ENCODE measurements at regions not wholly inside any gene's neighbourhood (a gene's known extent, or its start where the extent isn't known, plus 50 kb on each side); places are given as distances from the start of the nearest gene placed in this dataset.

DNA sequence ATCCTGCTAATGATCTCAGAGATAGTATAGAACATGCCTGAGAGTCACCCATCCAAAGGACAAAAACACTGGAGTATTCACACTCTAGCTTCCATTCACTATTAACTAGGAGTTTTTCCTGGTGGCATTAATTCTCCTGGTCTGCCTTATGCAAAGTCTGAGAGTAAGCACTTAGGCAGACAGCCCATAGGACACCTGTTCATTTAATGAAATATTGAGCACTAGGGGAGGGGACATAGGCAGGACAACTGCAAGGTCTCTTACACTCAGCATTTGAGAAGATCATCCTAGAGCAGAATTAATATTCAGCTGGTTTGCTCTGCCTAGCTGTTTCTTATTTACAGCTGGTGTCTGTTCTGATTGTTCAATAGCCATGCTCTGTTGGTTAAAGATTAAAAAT is 508.5 kb downstream of the CENPC start:
- Mint-ChIP-seq H3K4me1 (no peaks in the 10 kb centered on the region), H3K4me3 (no peak overlapping the region), H3K27ac (ENCODE audit: unreplicated experiment) (no peak overlapping the region), H3K27me3 (ENCODE audit: low read depth) (no peaks in the 10 kb centered on the region), H3K36me3 (ENCODE audit: low read depth) (no peaks in the 10 kb centered on the region), H3K9me3 (peaks cover 5% of the 10 kb centered on the region)
- DNase-seq (ENCODE audit: low read depth, low spot score) = no peak
- TF ChIP-seq, protein P1, sequence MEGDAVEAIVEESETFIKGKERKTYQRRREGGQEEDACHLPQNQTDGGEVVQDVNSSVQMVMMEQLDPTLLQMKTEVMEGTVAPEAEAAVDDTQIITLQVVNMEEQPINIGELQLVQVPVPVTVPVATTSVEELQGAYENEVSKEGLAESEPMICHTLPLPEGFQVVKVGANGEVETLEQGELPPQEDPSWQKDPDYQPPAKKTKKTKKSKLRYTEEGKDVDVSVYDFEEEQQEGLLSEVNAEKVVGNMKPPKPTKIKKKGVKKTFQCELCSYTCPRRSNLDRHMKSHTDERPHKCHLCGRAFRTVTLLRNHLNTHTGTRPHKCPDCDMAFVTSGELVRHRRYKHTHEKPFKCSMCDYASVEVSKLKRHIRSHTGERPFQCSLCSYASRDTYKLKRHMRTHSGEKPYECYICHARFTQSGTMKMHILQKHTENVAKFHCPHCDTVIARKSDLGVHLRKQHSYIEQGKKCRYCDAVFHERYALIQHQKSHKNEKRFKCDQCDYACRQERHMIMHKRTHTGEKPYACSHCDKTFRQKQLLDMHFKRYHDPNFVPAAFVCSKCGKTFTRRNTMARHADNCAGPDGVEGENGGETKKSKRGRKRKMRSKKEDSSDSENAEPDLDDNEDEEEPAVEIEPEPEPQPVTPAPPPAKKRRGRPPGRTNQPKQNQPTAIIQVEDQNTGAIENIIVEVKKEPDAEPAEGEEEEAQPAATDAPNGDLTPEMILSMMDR (conservative IDR thresholded peaks at IDR 0.05) = no peak

DNA sequence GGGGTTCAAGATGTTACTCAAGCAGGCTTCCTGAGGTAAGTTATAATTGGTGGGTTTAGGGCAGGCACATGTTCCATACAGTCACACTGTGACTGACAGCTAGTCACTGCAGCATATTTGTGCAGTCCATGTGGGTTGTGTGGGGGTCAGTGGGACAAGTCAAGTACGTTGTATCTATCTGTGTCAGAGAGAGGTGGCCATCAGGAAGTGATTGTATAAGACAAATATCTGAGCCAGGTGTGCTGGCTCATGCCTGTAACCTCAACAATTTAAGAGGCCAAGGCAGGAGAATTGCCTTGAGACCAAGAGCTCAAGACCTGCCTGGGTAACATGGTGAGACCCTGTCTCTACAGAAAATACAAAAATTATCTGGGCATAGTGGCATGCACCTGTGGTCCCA is 509.3 kb downstream of the CENPC start:
- Mint-ChIP-seq H3K9me3 (peaks cover 5% of the 10 kb centered on the region), H3K27ac (ENCODE audit: unreplicated experiment) (no peak overlapping the region), H3K4me3 (no peak overlapping the region), H3K4me1 (peaks cover 3% of the 10 kb centered on the region), H3K36me3 (ENCODE audit: low read depth) (no peaks in the 10 kb centered on the region), H3K27me3 (ENCODE audit: low read depth) (no peaks in the 10 kb centered on the region)
- no peak for DNase-seq (ENCODE audit: low read depth, low spot score)
- TF ChIP-seq, protein P1 (conservative IDR thresholded peaks at IDR 0.05) = no peak

DNA sequence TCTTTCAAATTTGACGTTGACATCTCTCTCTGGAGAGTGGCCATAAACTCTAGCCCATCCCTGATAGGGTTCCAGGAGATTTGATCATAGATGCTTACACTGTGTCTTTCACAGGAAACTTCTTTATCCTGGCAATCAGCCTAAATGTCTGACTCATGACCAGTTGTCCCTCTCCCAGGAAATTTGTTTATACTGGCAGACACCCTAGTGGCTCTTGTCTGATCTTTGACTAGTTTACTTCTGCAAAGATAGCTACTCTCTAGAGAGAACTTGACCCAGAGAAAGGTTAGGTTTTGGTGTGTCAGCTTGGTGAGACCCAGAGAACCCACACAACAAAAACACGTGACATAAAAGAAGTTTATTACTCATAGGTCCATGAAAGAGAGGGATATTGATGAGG is 509.8 kb downstream of the CENPC start:
- Mint-ChIP-seq H3K27me3 (ENCODE audit: low read depth) (no peaks in the 10 kb centered on the region), H3K27ac (ENCODE audit: unreplicated experiment) (no peak overlapping the region), H3K9me3 (peaks cover 5% of the 10 kb centered on the region), H3K4me3 (no peak overlapping the region), H3K4me1 (peaks cover 3% of the 10 kb centered on the region), H3K36me3 (ENCODE audit: low read depth) (no peaks in the 10 kb centered on the region)
- TF ChIP-seq, protein P1 (conservative IDR thresholded peaks at IDR 0.05) = no peak
- no peak for DNase-seq (ENCODE audit: low read depth, low spot score)

DNA sequence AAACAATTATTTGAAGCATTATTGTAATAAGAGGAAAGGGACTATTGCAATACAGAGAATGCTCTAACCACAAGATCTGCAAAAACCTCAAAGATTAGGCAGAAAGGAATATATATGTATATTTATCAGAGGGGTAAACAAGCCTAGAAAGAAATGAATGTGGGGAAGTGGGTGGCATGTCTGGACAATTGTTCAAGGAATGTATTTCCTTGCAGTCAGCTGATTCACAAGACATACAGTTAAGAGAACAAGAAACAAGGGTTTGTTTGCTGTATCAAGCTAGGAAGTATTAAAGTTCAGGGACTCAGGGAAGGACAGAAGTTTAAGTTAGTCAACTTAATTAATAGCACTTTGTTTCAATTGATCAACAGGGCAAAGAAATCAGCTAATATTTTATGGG is 514.7 kb downstream of the CENPC start:
- Mint-ChIP-seq H3K27me3 (ENCODE audit: low read depth) (no peaks in the 10 kb centered on the region), H3K9me3 (peaks cover 5% of the 10 kb centered on the region), H3K4me1 (peaks cover 3% of the 10 kb centered on the region), H3K4me3 (no peak overlapping the region), H3K27ac (ENCODE audit: unreplicated experiment) (no peak overlapping the region), H3K36me3 (ENCODE audit: low read depth) (no peaks in the 10 kb centered on the region)
- DNase-seq (ENCODE audit: low read depth, low spot score) = no peak
- TF ChIP-seq, protein P1 (conservative IDR thresholded peaks at IDR 0.05) = no peak

DNA sequence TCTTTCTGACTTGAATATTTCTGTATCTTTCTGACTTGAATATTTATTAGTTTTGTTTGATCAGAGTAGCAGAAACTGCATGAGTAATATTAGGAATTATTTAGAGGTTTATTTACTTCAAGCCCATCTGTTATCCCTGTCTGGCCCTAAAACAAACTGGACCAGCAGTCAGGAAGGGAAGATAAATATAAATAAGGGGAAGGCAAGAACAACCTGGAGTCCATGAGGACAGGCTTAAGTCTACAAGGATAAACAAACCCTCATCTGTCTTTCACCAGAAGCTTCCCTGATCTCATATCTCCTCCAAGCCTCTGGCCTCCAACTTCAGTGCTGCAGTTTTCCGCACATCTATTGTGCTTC is 524.9 kb downstream of the CENPC start:
- no peaks in the 10 kb centered on the region for H3K27me3 Mint-ChIP-seq (ENCODE audit: low read depth)
- H3K27ac Mint-ChIP-seq (ENCODE audit: unreplicated experiment) = no peak overlapping the region
- TF ChIP-seq, protein P1 (conservative IDR thresholded peaks at IDR 0.05) = no peak
- H3K36me3 Mint-ChIP-seq (ENCODE audit: low read depth) = peaks cover 5% of the 10 kb centered on the region
- DNase-seq (ENCODE audit: low read depth, low spot score) = no peak
- no peak overlapping the region for H3K4me3 Mint-ChIP-seq
- peaks cover 3% of the 10 kb centered on the region for H3K4me1 Mint-ChIP-seq
- H3K9me3 Mint-ChIP-seq = peaks cover 20% of the 10 kb centered on the region
